ENCODE measurements at regions not wholly inside any gene's neighbourhood (a gene's known extent, or its start where the extent isn't known, plus 50 kb on each side); places are given as distances from the start of the nearest gene placed in this dataset.

DNA sequence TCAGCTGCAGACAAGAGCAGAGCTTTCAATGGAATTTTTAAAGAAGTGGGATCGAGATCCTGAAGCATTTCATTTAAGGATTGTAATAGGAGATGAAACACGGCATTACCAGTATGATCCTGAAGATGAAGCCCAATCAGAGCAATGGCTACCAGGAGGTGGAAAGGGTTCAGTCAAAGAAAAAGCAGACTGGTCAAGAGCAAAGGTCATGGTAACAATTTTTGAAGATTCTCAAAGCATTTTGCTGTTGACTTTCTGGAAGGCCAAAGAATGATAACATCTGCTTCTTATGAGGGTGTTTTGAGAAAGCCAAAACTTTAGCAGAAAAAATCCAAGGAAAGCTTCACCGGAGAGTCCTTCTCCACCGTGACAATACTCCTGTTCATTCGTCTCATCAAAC lies 204.3 kb upstream of the EEA1 start:
- ChIA-PET CTCF (no interaction called here), POLR2A (no interaction called here)
- 87% methylated on average over 5 of the region's 5 CpGs for WGBS (ENCODE audit: low lambda C conversion rate)
- Histone ChIP-seq H3K36me3 (replicated peaks in 1 of 2; ENCODE audit: control insufficient read depth in 1 of 2, insufficient read depth in 2 of 2, low read length in 1 of 2) (no peaks in the 10 kb centered on the region), H3K9me2 (no peaks in the 10 kb centered on the region), H3K9me3 (no peaks in the 10 kb centered on the region), H4K20me1 (ENCODE audit: insufficient read depth) (no peaks in the 10 kb centered on the region), H3K27ac (ENCODE audit: low read depth in 2 of 2, low read length in 1 of 2) (no peak overlapping the region), H3K79me2 (ENCODE audit: insufficient read depth) (no peaks in the 10 kb centered on the region), H3K4me3 (ENCODE audit: low read depth in 2 of 2, low read length in 1 of 2) (no peak overlapping the region), H3K4me1 (ENCODE audit: control insufficient read depth in 1 of 2, insufficient read depth in 2 of 2, low read depth in 1 of 2, low read length in 1 of 2) (peaks cover 4 to 16% of the 10 kb centered on the region in 2 experiments; a peak in 3 of 4 replicates), H2AFZ (ENCODE audit: low read depth) (no peak overlapping the region), H3K9ac (no peak overlapping the region), H3F3A (replicated peaks; ENCODE audit: insufficient read depth) (no peaks in the 10 kb centered on the region), H3K27me3 (ENCODE audit: insufficient read depth) (no peaks in the 10 kb centered on the region), H3K4me2 (no peak overlapping the region)
- TF ChIP-seq TEAD4 (IDR thresholded peaks at IDR 0.05; ENCODE audit: borderline replicate concordance, insufficient read depth): no peak
- no peak for TF ChIP-seq GABPA (IDR thresholded peaks at IDR 0.05; ENCODE audit: low read depth)
- TF ChIP-seq, protein P1, sequence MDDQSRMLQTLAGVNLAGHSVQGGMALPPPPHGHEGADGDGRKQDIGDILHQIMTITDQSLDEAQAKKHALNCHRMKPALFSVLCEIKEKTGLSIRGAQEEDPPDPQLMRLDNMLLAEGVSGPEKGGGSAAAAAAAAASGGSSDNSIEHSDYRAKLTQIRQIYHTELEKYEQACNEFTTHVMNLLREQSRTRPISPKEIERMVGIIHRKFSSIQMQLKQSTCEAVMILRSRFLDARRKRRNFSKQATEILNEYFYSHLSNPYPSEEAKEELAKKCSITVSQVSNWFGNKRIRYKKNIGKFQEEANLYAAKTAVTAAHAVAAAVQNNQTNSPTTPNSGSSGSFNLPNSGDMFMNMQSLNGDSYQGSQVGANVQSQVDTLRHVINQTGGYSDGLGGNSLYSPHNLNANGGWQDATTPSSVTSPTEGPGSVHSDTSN (IDR thresholded peaks at IDR 0.05): no peak
- no peak for TF ChIP-seq RXRA (IDR thresholded peaks at IDR 0.05; ENCODE audit: borderline replicate concordance, low read depth)
- TF ChIP-seq MEF2A (IDR thresholded peaks at IDR 0.05; ENCODE audit: borderline replicate concordance, low read depth): no peak
- TF ChIP-seq ELF1 (IDR thresholded peaks at IDR 0.05): no peak
- no peak for TF ChIP-seq CHD2 (IDR thresholded peaks at IDR 0.05; ENCODE audit: low read length, partially characterized antibody)
- TF ChIP-seq USF1 (IDR thresholded peaks at IDR 0.05; ENCODE audit: borderline replicate concordance, low read depth): no peak
- no peak for TF ChIP-seq RCOR1 (IDR thresholded peaks at IDR 0.05; ENCODE audit: low read length)
- TF ChIP-seq, protein P2, sequence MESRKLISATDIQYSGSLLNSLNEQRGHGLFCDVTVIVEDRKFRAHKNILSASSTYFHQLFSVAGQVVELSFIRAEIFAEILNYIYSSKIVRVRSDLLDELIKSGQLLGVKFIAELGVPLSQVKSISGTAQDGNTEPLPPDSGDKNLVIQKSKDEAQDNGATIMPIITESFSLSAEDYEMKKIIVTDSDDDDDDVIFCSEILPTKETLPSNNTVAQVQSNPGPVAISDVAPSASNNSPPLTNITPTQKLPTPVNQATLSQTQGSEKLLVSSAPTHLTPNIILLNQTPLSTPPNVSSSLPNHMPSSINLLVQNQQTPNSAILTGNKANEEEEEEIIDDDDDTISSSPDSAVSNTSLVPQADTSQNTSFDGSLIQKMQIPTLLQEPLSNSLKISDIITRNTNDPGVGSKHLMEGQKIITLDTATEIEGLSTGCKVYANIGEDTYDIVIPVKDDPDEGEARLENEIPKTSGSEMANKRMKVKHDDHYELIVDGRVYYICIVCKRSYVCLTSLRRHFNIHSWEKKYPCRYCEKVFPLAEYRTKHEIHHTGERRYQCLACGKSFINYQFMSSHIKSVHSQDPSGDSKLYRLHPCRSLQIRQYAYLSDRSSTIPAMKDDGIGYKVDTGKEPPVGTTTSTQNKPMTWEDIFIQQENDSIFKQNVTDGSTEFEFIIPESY (IDR thresholded peaks at IDR 0.05; ENCODE audit: borderline replicate concordance, low read depth): no peak
- TF ChIP-seq GATA2 (CRISPR knock-in tag; IDR thresholded peaks at IDR 0.05): no peak
- no peak for TF ChIP-seq RFX5 (IDR thresholded peaks at IDR 0.05; ENCODE audit: low read length)
- TF ChIP-seq, protein P3, sequence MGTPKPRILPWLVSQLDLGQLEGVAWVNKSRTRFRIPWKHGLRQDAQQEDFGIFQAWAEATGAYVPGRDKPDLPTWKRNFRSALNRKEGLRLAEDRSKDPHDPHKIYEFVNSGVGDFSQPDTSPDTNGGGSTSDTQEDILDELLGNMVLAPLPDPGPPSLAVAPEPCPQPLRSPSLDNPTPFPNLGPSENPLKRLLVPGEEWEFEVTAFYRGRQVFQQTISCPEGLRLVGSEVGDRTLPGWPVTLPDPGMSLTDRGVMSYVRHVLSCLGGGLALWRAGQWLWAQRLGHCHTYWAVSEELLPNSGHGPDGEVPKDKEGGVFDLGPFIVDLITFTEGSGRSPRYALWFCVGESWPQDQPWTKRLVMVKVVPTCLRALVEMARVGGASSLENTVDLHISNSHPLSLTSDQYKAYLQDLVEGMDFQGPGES (IDR thresholded peaks at IDR 0.05; ENCODE audit: low read depth, low read length): no peak
- no peak for TF ChIP-seq JUND (IDR thresholded peaks at IDR 0.05)
- TF ChIP-seq, protein P4, sequence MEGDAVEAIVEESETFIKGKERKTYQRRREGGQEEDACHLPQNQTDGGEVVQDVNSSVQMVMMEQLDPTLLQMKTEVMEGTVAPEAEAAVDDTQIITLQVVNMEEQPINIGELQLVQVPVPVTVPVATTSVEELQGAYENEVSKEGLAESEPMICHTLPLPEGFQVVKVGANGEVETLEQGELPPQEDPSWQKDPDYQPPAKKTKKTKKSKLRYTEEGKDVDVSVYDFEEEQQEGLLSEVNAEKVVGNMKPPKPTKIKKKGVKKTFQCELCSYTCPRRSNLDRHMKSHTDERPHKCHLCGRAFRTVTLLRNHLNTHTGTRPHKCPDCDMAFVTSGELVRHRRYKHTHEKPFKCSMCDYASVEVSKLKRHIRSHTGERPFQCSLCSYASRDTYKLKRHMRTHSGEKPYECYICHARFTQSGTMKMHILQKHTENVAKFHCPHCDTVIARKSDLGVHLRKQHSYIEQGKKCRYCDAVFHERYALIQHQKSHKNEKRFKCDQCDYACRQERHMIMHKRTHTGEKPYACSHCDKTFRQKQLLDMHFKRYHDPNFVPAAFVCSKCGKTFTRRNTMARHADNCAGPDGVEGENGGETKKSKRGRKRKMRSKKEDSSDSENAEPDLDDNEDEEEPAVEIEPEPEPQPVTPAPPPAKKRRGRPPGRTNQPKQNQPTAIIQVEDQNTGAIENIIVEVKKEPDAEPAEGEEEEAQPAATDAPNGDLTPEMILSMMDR (IDR thresholded peaks at IDR 0.05): no peak
- TF ChIP-seq, protein P5, sequence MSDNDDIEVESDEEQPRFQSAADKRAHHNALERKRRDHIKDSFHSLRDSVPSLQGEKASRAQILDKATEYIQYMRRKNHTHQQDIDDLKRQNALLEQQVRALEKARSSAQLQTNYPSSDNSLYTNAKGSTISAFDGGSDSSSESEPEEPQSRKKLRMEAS (IDR thresholded peaks at IDR 0.05; ENCODE audit: low read depth): no peak
- no peak for TF ChIP-seq TCF12 (IDR thresholded peaks at IDR 0.05)
- TF ChIP-seq NFIC (IDR thresholded peaks at IDR 0.05; ENCODE audit: borderline replicate concordance): no peak
- no peak for TF ChIP-seq EZH2phosphoT487 (IDR thresholded peaks at IDR 0.05; ENCODE audit: borderline replicate concordance, low read depth)
- DNase-seq: no peak

All from SK-N-SH (cell line).